H1 (cell line): ENCODE measurements at regions not wholly inside any gene's neighbourhood (a gene's known extent, or its start where the extent isn't known, plus 50 kb on each side); places are given as distances from the start of the nearest gene placed in this dataset.

Experiments used
- CBX5 ChIP-seq: fragments of 300-800, 300-1000 bp; sonication (generic); IDR thresholded peaks from 2 replicates; pipeline ENCODE4 v1.7.1; 2016; ENCODE audit warnings: antibody characterized with exemption, low read length, low read depth
- EP300 ChIP-seq, 2 experiments: IDR thresholded peaks; 1 replicate in 1 of 2; 2 replicates in 1 of 2; pipeline ENCODE4 v1.6.1; 2011 to 2012; ENCODE audit warnings: low read depth in 2 of 2, low read length in 2 of 2, mild to moderate bottlenecking in 2 of 2, borderline replicate concordance in 1 of 2, inconsistent platforms in 1 of 2, moderate library complexity in 1 of 2
- PHF8 ChIP-seq: fragments of 200-600 bp; sonication (generic); conservative IDR thresholded peaks from 2 replicates; pipeline ENCODE4 v1.7.1; 2012; ENCODE audit warnings: low read depth, mild to moderate bottlenecking, inconsistent platforms, low read length, moderate library complexity
- POLR2A ChIP-seq, 2 experiments: IDR thresholded peaks; 1 replicate in 1 of 2; 2 replicates in 1 of 2; pipeline ENCODE4 v1.6.1; 2011; ENCODE audit warnings: low read depth in 2 of 2, low read length in 2 of 2, mild to moderate bottlenecking in 2 of 2; ENCODE audit errors: control extremely low read depth in 1 of 2
- SP1 ChIP-seq: IDR thresholded peaks from 2 replicates; pipeline ENCODE4 v1.6.1; 2011; ENCODE audit warnings: low read depth, low read length
- TF ChIP-seq, protein P1 (sequence below), 3 experiments: IDR thresholded peaks; 1 replicate in 2 of 3; 2 replicates in 1 of 3; pipeline versions ENCODE4 v1.5.1 to v1.6.1; 2011; ENCODE audit warnings: low read length in 3 of 3, mild to moderate bottlenecking in 3 of 3, inconsistent platforms in 2 of 3, low read depth in 1 of 3, moderate library complexity in 1 of 3; ENCODE audit not compliant: insufficient read depth in 1 of 3; ENCODE audit errors: control extremely low read depth in 1 of 3

- TF ChIP-seq SP1 (no peak), EP300 (IDR thresholded peaks at IDR 0.05; ENCODE audit: borderline replicate concordance in 1 of 2, low read depth in 2 of 2, low read length in 2 of 2) (no peak), PHF8 (no peak), POLR2A (IDR thresholded peaks at IDR 0.05; ENCODE audit: control extremely low read depth in 1 of 2, low read depth in 2 of 2, low read length in 2 of 2) (no peak), CBX5 (no peak)
- TF ChIP-seq, protein P1, sequence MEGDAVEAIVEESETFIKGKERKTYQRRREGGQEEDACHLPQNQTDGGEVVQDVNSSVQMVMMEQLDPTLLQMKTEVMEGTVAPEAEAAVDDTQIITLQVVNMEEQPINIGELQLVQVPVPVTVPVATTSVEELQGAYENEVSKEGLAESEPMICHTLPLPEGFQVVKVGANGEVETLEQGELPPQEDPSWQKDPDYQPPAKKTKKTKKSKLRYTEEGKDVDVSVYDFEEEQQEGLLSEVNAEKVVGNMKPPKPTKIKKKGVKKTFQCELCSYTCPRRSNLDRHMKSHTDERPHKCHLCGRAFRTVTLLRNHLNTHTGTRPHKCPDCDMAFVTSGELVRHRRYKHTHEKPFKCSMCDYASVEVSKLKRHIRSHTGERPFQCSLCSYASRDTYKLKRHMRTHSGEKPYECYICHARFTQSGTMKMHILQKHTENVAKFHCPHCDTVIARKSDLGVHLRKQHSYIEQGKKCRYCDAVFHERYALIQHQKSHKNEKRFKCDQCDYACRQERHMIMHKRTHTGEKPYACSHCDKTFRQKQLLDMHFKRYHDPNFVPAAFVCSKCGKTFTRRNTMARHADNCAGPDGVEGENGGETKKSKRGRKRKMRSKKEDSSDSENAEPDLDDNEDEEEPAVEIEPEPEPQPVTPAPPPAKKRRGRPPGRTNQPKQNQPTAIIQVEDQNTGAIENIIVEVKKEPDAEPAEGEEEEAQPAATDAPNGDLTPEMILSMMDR (IDR thresholded peaks at IDR 0.05; ENCODE audit: control extremely low read depth in 1 of 3, insufficient read depth in 1 of 3, low read depth in 1 of 3, low read length in 3 of 3) = no peak
Observed at GRCh38 chr21:14879458-14879857, 185.3 kb downstream of the NRIP1 start.
